ENCODE measurements at regions not wholly inside any gene's neighbourhood (a gene's known extent, or its start where the extent isn't known, plus 50 kb on each side); places are given as distances from the start of the nearest gene placed in this dataset.

DNA sequence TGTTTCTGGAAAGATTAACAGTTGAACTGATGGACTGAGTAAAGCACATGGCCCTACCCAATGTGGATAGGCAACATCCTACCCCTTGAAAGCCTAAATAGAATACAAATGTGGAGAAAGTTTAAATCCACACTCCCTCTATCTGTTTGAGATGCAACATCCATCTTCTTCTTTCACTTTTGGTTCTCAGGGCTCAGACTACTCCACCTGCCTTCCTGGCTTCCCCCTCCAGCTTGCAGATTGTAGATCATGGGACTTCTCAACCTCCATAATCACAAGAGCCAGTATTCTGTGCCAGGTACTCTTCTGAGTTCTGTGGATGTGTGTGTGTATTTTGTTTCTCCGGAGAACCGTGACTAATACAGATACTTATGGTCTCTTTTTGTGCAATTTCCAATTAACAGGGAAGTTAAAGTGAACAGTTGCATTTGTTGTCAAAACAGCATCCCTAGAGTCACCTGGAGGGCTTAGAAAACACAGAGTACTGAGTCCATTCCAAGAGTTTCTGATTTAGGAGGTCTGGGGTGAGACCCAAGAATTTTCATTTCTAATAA is 590.3 kb upstream of the MIR17HG start (continued):
- TF ChIP-seq RBM15 (IDR thresholded peaks at IDR 0.05; ENCODE audit: insufficient read depth, low read length) (no peak), ZNF146 (CRISPR knock-in tag; IDR thresholded peaks at IDR 0.05; ENCODE audit: unreplicated experiment) (no peak), CREB1 (IDR thresholded peaks at IDR 0.05) (no peak), CREB1 (CRISPR knock-in tag; IDR thresholded peaks at IDR 0.05) (no peak), FOS (IDR thresholded peaks at IDR 0.05; ENCODE audit: extremely low read depth, insufficient read length) (no peak), TAF1 (IDR thresholded peaks at IDR 0.05; ENCODE audit: control insufficient read depth, extremely low read depth, insufficient read depth, low read length, severe bottlenecking) (no peak)
- TF ChIP-seq, protein P1, sequence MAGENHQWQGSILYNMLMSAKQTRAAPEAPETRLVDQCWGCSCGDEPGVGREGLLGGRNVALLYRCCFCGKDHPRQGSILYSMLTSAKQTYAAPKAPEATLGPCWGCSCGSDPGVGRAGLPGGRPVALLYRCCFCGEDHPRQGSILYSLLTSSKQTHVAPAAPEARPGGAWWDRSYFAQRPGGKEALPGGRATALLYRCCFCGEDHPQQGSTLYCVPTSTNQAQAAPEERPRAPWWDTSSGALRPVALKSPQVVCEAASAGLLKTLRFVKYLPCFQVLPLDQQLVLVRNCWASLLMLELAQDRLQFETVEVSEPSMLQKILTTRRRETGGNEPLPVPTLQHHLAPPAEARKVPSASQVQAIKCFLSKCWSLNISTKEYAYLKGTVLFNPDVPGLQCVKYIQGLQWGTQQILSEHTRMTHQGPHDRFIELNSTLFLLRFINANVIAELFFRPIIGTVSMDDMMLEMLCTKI (IDR thresholded peaks at IDR 0.05; ENCODE audit: partially characterized antibody): no peak

DNA sequence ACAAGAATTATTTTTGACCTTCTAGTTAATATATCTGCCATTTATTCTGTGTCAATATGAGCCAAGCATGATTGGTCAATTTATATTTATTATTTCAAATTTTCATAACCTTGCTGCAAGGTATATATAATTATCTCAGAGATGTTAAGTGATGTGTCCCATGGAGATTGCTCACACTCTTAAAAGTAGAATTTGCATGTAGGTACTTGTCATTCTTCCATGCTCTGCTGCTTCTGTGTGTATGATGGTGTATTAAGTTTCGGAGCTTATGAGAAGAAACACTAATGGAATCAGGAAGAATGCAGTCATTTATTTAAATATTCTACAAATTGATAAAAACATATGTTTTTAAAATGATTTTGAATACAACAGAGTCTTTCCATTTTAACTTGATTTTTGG is 586.8 kb upstream of the MIR17HG start:
- no peaks in the 10 kb centered on the region for H3K4me1 ChIP-seq (replicated peaks in 1 of 2; ENCODE audit: control insufficient read depth in 2 of 2, insufficient read depth in 2 of 2, low read length in 2 of 2)
- H3K9me3 ChIP-seq (replicated peaks; ENCODE audit: control insufficient read depth, insufficient read depth, low read depth, low read length): peaks cover 8% of the 10 kb centered on the region; the same call in 1 of the 2 replicates
- BruUV-seq (replicated peaks): no TSS peak
- no peaks in the 10 kb centered on the region for H3K9me1 ChIP-seq (ENCODE audit: control insufficient read depth, insufficient read depth, low read length)
- no peak overlapping the region for H3K4me3 ChIP-seq
- no peak for TF ChIP-seq NFIC (IDR thresholded peaks at IDR 0.05)
- no peak for TF ChIP-seq IFI16 (CRISPR knock-in tag; IDR thresholded peaks at IDR 0.05)
- TF ChIP-seq CHD4 (IDR thresholded peaks at IDR 0.05; ENCODE audit: insufficient read depth, insufficient replicate concordance, low read depth, low read length, poor library complexity, severe bottlenecking): no peak
- no peak for TF ChIP-seq ZBTB7A (IDR thresholded peaks at IDR 0.05; ENCODE audit: borderline replicate concordance, control insufficient read depth, low read depth, low read length)
- no peak for TF ChIP-seq NFYB (IDR thresholded peaks at IDR 0.05; ENCODE audit: extremely low read depth, insufficient read length)
- H3K36me3 ChIP-seq (ENCODE audit: control insufficient read depth, insufficient read depth, low read length): no peaks in the 10 kb centered on the region
- H3K27ac ChIP-seq (ENCODE audit: extremely low read depth, low read depth, low read length): no peak overlapping the region
- H4K20me1 ChIP-seq (replicated peaks; ENCODE audit: control insufficient read depth, insufficient read depth, low read length): no peaks in the 10 kb centered on the region
- intact Hi-C loops (cut with micrococcal nuclease) (no loop called here), in situ Hi-C loops (cut with MboI) (no loop called here)
- 0% methylated on average over 1 of the region's 1 CpG for WGBS (ENCODE audit: insufficient coverage, low coverage, missing lambda C conversion rate)
- DNase-seq (ENCODE audit: extremely low read depth in 1 of 4, low spot score in 3 of 4): no peak
- no peak for ATAC-seq
- POLR2A ChIA-PET: interaction anchor here (0.6 to 1.0 kb wide), 2 partner anchors 10 to 593 kb away, joined by 3 to 4 read pairs; no protein-coding TSS in a partner anchor
- no peaks in the 10 kb centered on the region for H3K79me2 ChIP-seq (ENCODE audit: control insufficient read depth, insufficient read depth, low read length)
- no peaks in the 10 kb centered on the region for H3K27me3 ChIP-seq (ENCODE audit: control insufficient read depth in 2 of 2, insufficient read depth in 2 of 2, low read length in 2 of 2)
- CTCF ChIA-PET (ENCODE audit: low intra/inter-chr PET ratio): no interaction called here
- no peak for FAIRE-seq
- no peak overlapping the region for H2AFZ ChIP-seq (ENCODE audit: low read depth, low read length)
- H3K4me2 ChIP-seq (ENCODE audit: insufficient read depth, low read length): no peak overlapping the region
- no peak overlapping the region for H3K9ac ChIP-seq (ENCODE audit: insufficient read depth in 1 of 2, low read depth in 2 of 2, low read length in 2 of 2)

All from K562 (cell line).